Mesenchymal stem cell (in vitro differentiated cells and primary cell): ENCODE measurements at regions not wholly inside any gene's neighbourhood (a gene's known extent, or its start where the extent isn't known, plus 50 kb on each side); places are given as distances from the start of the nearest gene placed in this dataset.

Experiments
- DNase-seq: peaks from one replicate; pipeline ENCODE4 v3.0.0-alpha.2; 2013
- H2AFZ ChIP-seq: one replicate; pipeline ENCODE4 v1.6.1; 2013; ENCODE audit warnings: low read depth, mild to moderate bottlenecking, control low read depth, inconsistent platforms, low read length, moderate library complexity
- H2AK5ac ChIP-seq: 2 replicates; pipeline ENCODE4 v1.6.1; 2013; ENCODE audit warnings: low read length, moderate library complexity, mild to moderate bottlenecking, inconsistent platforms; ENCODE audit not compliant: severe bottlenecking
- H2BK120ac ChIP-seq: one replicate; pipeline ENCODE4 v1.6.1; 2013; ENCODE audit warnings: low read depth, mild to moderate bottlenecking, inconsistent platforms, low read length, moderate library complexity
- H2BK12ac ChIP-seq, 2 experiments: one replicate each; pipeline ENCODE4 v1.6.1; 2013; ENCODE audit warnings: inconsistent platforms in 2 of 2, low read length in 2 of 2, mild to moderate bottlenecking in 2 of 2, moderate library complexity in 2 of 2, control low read depth in 1 of 2
- H2BK15ac ChIP-seq: one replicate; pipeline ENCODE4 v1.6.1; 2013; ENCODE audit warnings: mild to moderate bottlenecking, low read depth, inconsistent platforms; ENCODE audit not compliant: poor library complexity, severe bottlenecking
- H2BK5ac ChIP-seq: 2 replicates; pipeline ENCODE4 v1.6.1; 2013; ENCODE audit warnings: low read depth, mild to moderate bottlenecking, low read length, control low read depth, inconsistent platforms; ENCODE audit not compliant: poor library complexity, severe bottlenecking
- H3K14ac ChIP-seq, 2 experiments: one replicate each; pipeline ENCODE4 v1.6.1; 2013; ENCODE audit warnings: inconsistent platforms in 2 of 2, low read length in 2 of 2, control low read depth in 1 of 2, mild to moderate bottlenecking in 1 of 2, moderate library complexity in 1 of 2
- H3K18ac ChIP-seq, 2 experiments: one replicate each; pipeline ENCODE4 v1.6.1; 2013; ENCODE audit warnings: inconsistent platforms in 2 of 2, low read length in 2 of 2, control low read depth in 1 of 2, low read depth in 1 of 2, mild to moderate bottlenecking in 1 of 2
- H3K23ac ChIP-seq, 2 experiments: one replicate each; pipeline ENCODE4 v1.6.1; 2013; ENCODE audit warnings: inconsistent platforms in 2 of 2, low read length in 2 of 2, mild to moderate bottlenecking in 2 of 2, moderate library complexity in 2 of 2, control low read depth in 1 of 2
- H3K27ac ChIP-seq: 2 replicates; pipeline ENCODE4 v1.5.1; 2013; ENCODE audit warnings: mild to moderate bottlenecking, moderate library complexity, low read length, control low read depth, inconsistent platforms; ENCODE audit not compliant: poor library complexity, severe bottlenecking
- H3K27me3 ChIP-seq, 2 experiments: 2 replicates each; pipeline versions ENCODE4 v1.6.1 to v1.7.0; 2013; ENCODE audit warnings: low read length in 2 of 2, mild to moderate bottlenecking in 2 of 2, moderate library complexity in 2 of 2, control low read depth in 1 of 2, inconsistent platforms in 1 of 2; ENCODE audit not compliant: control insufficient read depth in 1 of 2, insufficient read depth in 1 of 2
- H3K36me3 ChIP-seq, 2 experiments: 2 replicates each; pipeline versions ENCODE4 v1.6.1 to v1.7.0; 2013; ENCODE audit warnings: low read length in 2 of 2, control low read depth in 1 of 2, inconsistent platforms in 1 of 2, low read depth in 1 of 2, mild to moderate bottlenecking in 1 of 2; ENCODE audit not compliant: insufficient read depth in 2 of 2, control insufficient read depth in 1 of 2
- H3K4ac ChIP-seq, 2 experiments: one replicate each; pipeline ENCODE4 v1.6.1; 2013; ENCODE audit warnings: inconsistent platforms in 2 of 2, low read length in 2 of 2, mild to moderate bottlenecking in 2 of 2, moderate library complexity in 2 of 2, control low read depth in 1 of 2, low read depth in 1 of 2
- H3K4me1 ChIP-seq: 2 replicates; pipeline ENCODE4 v1.6.1; 2013; ENCODE audit warnings: low read depth, low read length, control low read depth; ENCODE audit not compliant: control insufficient read depth, insufficient read depth
- H3K4me2 ChIP-seq: 2 replicates; pipeline ENCODE4 v1.6.1; 2013; ENCODE audit warnings: low read length, mild to moderate bottlenecking, inconsistent platforms; ENCODE audit not compliant: poor library complexity, severe bottlenecking
- H3K4me3 ChIP-seq, 2 experiments: 2 replicates each; pipeline versions ENCODE4 v1.5.1 to v1.7.0; 2013; ENCODE audit warnings: low read length in 2 of 2, mild to moderate bottlenecking in 2 of 2, control low read depth in 1 of 2, low read depth in 1 of 2; ENCODE audit not compliant: insufficient read depth in 1 of 2
- H3K79me1 ChIP-seq: replicated peaks from 2 replicates; pipeline ENCODE4 v1.6.1; 2013; ENCODE audit warnings: mild to moderate bottlenecking, control low read depth, low read length, inconsistent platforms; ENCODE audit not compliant: poor library complexity, severe bottlenecking
- H3K9ac ChIP-seq: 2 replicates; pipeline ENCODE4 v1.7.0; 2013; ENCODE audit warnings: mild to moderate bottlenecking, low read length, moderate library complexity
- H3K9me3 ChIP-seq: 2 replicates; pipeline ENCODE4 v1.7.0; 2013; ENCODE audit warnings: mild to moderate bottlenecking, low read length; ENCODE audit not compliant: control insufficient read depth
- H4K8ac ChIP-seq: one replicate; pipeline ENCODE4 v1.6.1; 2013; ENCODE audit warnings: inconsistent platforms, mild to moderate bottlenecking, low read length, moderate library complexity
- H4K91ac ChIP-seq: one replicate; pipeline ENCODE4 v1.6.1; 2013; ENCODE audit warnings: mild to moderate bottlenecking, low read length, inconsistent platforms
- WGBS: methylation state at CpG from one replicate; pipeline ENCODE4 v1.1.7; 2013; ENCODE audit warnings: mixed read lengths; 5-methylcytosine and 5-hydroxymethylcytosine counted together

- no peak overlapping the region for H2AFZ ChIP-seq
- H2BK5ac ChIP-seq = no peak overlapping the region
- H3K9ac ChIP-seq = no peak overlapping the region
- H3K4ac ChIP-seq = no peak overlapping the region
- H3K4me3 ChIP-seq = no peak overlapping the region
- H4K91ac ChIP-seq = no peak overlapping the region
- H3K27ac ChIP-seq = no peak overlapping the region
- H2AK5ac ChIP-seq = no peak overlapping the region
- no peak overlapping the region for H4K8ac ChIP-seq
- H3K4me2 ChIP-seq = no peak overlapping the region
- 100% methylated on average over 1 of the region's 3 CpGs for WGBS
- H2BK120ac ChIP-seq = no peak overlapping the region
- no peak for DNase-seq
- H3K9me3 ChIP-seq = no peaks in the 10 kb centered on the region
- no peak overlapping the region for H3K18ac ChIP-seq
- H2BK12ac ChIP-seq = no peak overlapping the region
- no peak overlapping the region for H3K14ac ChIP-seq
- H2BK15ac ChIP-seq = no peak overlapping the region
- H3K23ac ChIP-seq = no peak overlapping the region
- H3K4me1 ChIP-seq = no peaks in the 10 kb centered on the region
- H3K79me1 ChIP-seq = no peaks in the 10 kb centered on the region
- H3K36me3 ChIP-seq = no peaks in the 10 kb centered on the region
- no peaks in the 10 kb centered on the region for H3K27me3 ChIP-seq
Observed at GRCh38 chr15:101590785-101591184, 61.4 kb downstream of the TM2D3 start.

DNA sequence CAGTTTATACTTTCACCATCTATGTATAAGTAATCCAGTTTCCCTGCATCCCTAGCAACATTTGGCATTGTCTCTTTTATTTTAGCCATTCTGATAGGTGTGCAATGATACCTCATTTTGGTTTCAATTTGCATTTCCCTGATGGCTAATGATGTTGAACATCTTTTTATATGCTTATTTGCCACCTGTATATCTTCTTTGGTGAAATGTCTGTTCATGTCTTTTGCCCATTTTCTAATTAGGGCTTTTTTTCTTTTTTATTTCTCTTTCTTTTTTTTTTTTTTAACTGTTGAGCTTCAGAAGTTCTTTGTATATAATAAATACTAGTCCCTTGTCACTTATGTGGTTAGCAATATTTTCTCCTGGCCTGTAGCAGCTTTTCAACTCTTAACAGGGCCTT, 68.9 kb downstream of the TM2D3 start:
- no peak overlapping the region for H3K4me3 ChIP-seq
- no peaks in the 10 kb centered on the region for H3K4me1 ChIP-seq
- no peak overlapping the region for H2AFZ ChIP-seq
- H2BK15ac ChIP-seq = no peak overlapping the region
- no peak overlapping the region for H3K9ac ChIP-seq
- no peak overlapping the region for H2BK5ac ChIP-seq
- no peak overlapping the region for H3K23ac ChIP-seq
- H3K79me1 ChIP-seq = no peaks in the 10 kb centered on the region
- no peak overlapping the region for H3K4ac ChIP-seq
- no peak overlapping the region for H2BK120ac ChIP-seq
- no peak overlapping the region for H2AK5ac ChIP-seq
- no peak overlapping the region for H4K91ac ChIP-seq
- no peak for DNase-seq
- H2BK12ac ChIP-seq = no peak overlapping the region
- H3K18ac ChIP-seq = no peak overlapping the region
- no peak overlapping the region for H4K8ac ChIP-seq
- peaks cover 0 to 9% of the 10 kb centered on the region in 2 experiments for H3K27me3 ChIP-seq
- no peak overlapping the region for H3K4me2 ChIP-seq
- no peaks in the 10 kb centered on the region for H3K36me3 ChIP-seq
- H3K9me3 ChIP-seq = peaks cover 4% of the 10 kb centered on the region
- H3K27ac ChIP-seq = no peak overlapping the region
- H3K14ac ChIP-seq = no peak overlapping the region

DNA sequence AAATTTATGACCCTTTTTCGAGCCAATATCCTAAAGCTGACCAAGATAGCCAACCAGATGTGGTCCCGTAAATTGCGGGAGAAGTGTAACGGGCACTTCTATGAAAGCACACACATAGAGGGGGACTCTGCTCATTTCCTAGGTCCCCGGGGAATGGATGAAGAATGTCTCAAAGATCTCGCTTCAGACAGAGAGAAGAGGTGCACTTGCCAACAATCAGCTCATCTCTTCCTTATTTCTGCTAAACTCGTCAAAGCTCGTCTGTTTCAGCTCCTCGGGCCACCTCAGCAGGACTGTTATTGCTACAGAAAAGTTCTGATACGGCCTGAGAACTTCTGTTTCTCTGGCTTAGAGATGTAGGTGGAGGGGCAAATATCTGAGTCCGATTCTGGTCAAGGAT, 71.8 kb downstream of the TM2D3 start:
- Histone ChIP-seq H2AFZ (no peak overlapping the region), H3K79me1 (no peaks in the 10 kb centered on the region), H3K4me2 (no peak overlapping the region), H2BK5ac (no peak overlapping the region), H2BK120ac (no peak overlapping the region), H4K8ac (no peak overlapping the region), H2BK15ac (no peak overlapping the region), H3K18ac (no peak overlapping the region), H3K23ac (no peak overlapping the region), H3K4me3 (no peak overlapping the region), H3K36me3 (no peaks in the 10 kb centered on the region), H2AK5ac (no peak overlapping the region), H3K4ac (no peak overlapping the region), H3K4me1 (no peaks in the 10 kb centered on the region), H4K91ac (no peak overlapping the region), H3K9me3 (peaks cover 4% of the 10 kb centered on the region), H3K14ac (no peak overlapping the region), H3K27ac (no peak overlapping the region), H3K27me3 (peaks cover 0 to 15% of the 10 kb centered on the region in 2 experiments), H2BK12ac (no peak overlapping the region), H3K9ac (no peak overlapping the region)
- DNase-seq = no peak
- WGBS = 77% methylated on average over 11 of the region's 11 CpGs

DNA sequence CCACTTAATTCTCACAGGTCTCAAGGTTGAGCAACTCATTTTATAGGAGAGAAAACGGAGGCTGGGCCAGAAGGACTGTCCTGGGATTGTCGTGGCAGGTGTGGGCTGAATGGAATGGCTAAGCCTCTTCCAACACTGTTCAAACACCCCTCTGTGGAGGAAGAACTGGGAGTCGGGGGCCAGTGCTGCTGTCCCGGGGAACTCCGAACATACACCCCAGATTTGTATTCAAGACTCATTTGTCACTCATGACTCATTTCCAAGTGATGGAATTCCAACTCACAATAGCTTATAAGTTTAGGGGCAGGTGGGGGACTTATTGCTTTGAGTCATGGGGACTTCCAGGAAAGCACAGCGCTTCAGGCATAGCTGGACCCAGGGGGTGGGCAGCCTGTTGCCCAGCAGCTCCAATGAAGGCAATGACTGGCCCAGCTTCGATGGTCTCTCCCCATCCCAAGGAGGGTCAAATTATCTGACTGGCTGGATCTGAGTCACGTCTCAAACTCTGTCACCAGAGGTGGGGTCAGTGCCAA, 72.5 kb downstream of the TM2D3 start:
- Histone ChIP-seq H3K27me3 (peaks cover 0 to 15% of the 10 kb centered on the region in 2 experiments), H2AFZ (no peak overlapping the region), H2BK15ac (no peak overlapping the region), H3K18ac (no peak overlapping the region), H3K23ac (no peak overlapping the region), H3K4me2 (no peak overlapping the region), H3K4me1 (no peaks in the 10 kb centered on the region), H3K36me3 (no peaks in the 10 kb centered on the region), H3K4me3 (no peak overlapping the region), H2BK5ac (no peak overlapping the region), H3K4ac (no peak overlapping the region), H2BK12ac (no peak overlapping the region), H4K8ac (no peak overlapping the region), H2BK120ac (no peak overlapping the region), H3K9me3 (peaks cover 4% of the 10 kb centered on the region), H3K79me1 (no peaks in the 10 kb centered on the region), H3K27ac (no peak overlapping the region), H2AK5ac (no peak overlapping the region), H4K91ac (no peak overlapping the region), H3K9ac (no peak overlapping the region), H3K14ac (no peak overlapping the region)
- DNase-seq = peak; percentile 25
- 67% methylated on average over 8 of the region's 8 CpGs for WGBS
